WERI-Rb-1 (cell line): ENCODE measurements at regions not wholly inside any gene's neighbourhood (a gene's known extent, or its start where the extent isn't known, plus 50 kb on each side); places are given as distances from the start of the nearest gene placed in this dataset.

Source experiments
- DNase-seq: peaks from one replicate; pipeline ENCODE4 v3.0.0-alpha.2; 2020
- H3K27ac ChIP-seq: fragments of 250-450 bp; sonication (Bioruptor Pico); 2 replicates; pipeline ENCODE4 v1.5.1; 2020; ENCODE audit warnings: mild to moderate bottlenecking, moderate library complexity
- H3K27me3 ChIP-seq: fragments of 250-450 bp; sonication (Bioruptor Pico); 2 replicates; pipeline ENCODE4 v1.5.1; 2021; ENCODE audit warnings: mild to moderate bottlenecking, low read depth, moderate library complexity; ENCODE audit not compliant: insufficient read depth, severe bottlenecking
- H3K36me3 ChIP-seq: fragments of 250-450 bp; sonication (Bioruptor Pico); 2 replicates; pipeline ENCODE4 v1.5.1; 2020; ENCODE audit warnings: mild to moderate bottlenecking, moderate library complexity
- H3K4me3 ChIP-seq: 2 replicates; pipeline ENCODE4 v1.5.1; 2011; ENCODE audit warnings: low read depth, mild to moderate bottlenecking, control low read depth, low read length
- H3K9me3 ChIP-seq: fragments of 250-450 bp; sonication (Bioruptor Pico); 2 replicates; pipeline ENCODE4 v1.5.1; 2021; ENCODE audit warnings: mild to moderate bottlenecking, moderate library complexity; ENCODE audit not compliant: severe bottlenecking
- TF ChIP-seq, protein P1 (sequence below): IDR thresholded peaks from 2 replicates; pipeline ENCODE4 v1.5.1; 2011; ENCODE audit warnings: low read depth, mild to moderate bottlenecking, control low read depth, inconsistent platforms, low read length

DNA sequence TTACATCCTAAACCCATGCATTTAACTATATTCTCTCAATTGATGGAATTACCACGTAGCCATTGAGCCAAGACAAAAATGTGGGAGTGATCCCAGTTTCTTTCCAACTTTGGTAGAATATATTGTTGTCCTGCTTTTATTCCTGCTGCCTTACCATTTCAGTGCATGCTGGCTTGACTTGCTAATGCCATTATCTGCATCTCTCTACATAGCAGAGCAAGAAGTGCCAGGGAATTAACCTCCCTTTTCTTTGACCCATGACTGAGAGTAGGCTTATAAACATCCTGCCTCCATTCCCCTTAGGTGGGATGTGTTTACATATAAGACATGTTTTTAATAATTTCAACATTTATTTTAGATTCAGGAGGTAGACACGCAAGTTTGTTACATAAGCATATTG is 1153.4 kb downstream of the IGSF11 start:
- Histone ChIP-seq H3K27me3 (peaks cover 27% of the 10 kb centered on the region), H3K9me3 (no peaks in the 10 kb centered on the region), H3K36me3 (no peaks in the 10 kb centered on the region), H3K4me3 (no peak overlapping the region), H3K27ac (no peak overlapping the region)
- TF ChIP-seq, protein P1, sequence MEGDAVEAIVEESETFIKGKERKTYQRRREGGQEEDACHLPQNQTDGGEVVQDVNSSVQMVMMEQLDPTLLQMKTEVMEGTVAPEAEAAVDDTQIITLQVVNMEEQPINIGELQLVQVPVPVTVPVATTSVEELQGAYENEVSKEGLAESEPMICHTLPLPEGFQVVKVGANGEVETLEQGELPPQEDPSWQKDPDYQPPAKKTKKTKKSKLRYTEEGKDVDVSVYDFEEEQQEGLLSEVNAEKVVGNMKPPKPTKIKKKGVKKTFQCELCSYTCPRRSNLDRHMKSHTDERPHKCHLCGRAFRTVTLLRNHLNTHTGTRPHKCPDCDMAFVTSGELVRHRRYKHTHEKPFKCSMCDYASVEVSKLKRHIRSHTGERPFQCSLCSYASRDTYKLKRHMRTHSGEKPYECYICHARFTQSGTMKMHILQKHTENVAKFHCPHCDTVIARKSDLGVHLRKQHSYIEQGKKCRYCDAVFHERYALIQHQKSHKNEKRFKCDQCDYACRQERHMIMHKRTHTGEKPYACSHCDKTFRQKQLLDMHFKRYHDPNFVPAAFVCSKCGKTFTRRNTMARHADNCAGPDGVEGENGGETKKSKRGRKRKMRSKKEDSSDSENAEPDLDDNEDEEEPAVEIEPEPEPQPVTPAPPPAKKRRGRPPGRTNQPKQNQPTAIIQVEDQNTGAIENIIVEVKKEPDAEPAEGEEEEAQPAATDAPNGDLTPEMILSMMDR, result no peak
- DNase-seq, result no peak

DNA sequence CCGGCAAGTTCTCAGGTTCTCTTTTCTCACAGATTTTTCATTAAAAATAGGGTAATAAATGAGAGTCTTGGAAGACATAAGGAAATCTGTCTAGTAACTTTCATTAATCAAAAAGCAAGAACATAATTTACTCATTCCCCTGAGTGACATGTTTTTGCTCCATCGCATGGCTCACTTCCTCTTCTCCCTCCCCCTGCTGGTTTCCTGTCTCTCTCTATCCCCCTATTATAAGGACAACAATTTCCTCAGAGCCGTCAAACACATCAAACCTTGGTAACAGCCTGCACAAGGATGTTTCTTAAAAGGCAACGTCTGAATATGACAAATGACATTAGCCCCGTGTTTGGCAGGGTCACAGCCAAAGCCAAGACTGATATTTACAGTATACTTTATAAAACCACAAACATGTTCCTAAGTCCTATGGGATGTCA is 1149.6 kb downstream of the IGSF11 start:
- no peak for DNase-seq
- TF ChIP-seq, protein P1, result no peak

DNA sequence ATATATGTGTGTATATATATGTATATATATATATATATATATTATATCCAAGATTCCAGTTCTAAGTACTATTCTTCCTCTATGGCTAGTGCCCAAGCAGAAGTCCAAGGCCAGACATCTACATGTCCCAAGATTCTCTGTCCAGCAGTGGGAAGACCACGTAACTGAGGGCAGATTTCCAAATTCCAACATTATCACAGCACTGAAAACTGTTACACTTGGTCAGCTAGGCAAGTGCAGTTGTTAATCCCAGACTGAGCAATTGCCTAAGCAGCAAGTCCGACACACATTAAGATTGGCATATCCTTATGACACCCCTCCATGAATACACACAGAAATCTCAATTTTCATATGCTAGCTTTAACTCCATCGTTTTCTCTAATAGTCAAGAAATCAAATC is 1148.5 kb downstream of the IGSF11 start:
- H3K36me3 ChIP-seq, result no peaks in the 10 kb centered on the region
- H3K27ac ChIP-seq, result no peak overlapping the region
- H3K9me3 ChIP-seq, result no peaks in the 10 kb centered on the region
- H3K27me3 ChIP-seq, result peaks cover 33% of the 10 kb centered on the region
- TF ChIP-seq, protein P1, result no peak
- no peak for DNase-seq
- H3K4me3 ChIP-seq, result no peak overlapping the region

More for the DNA sequence above, 1149.6 kb downstream of the IGSF11 start:
- peaks cover 29% of the 10 kb centered on the region for H3K27me3 ChIP-seq
- H3K36me3 ChIP-seq, result no peaks in the 10 kb centered on the region
- no peak overlapping the region for H3K4me3 ChIP-seq
- H3K9me3 ChIP-seq, result no peaks in the 10 kb centered on the region
- no peak overlapping the region for H3K27ac ChIP-seq

DNA sequence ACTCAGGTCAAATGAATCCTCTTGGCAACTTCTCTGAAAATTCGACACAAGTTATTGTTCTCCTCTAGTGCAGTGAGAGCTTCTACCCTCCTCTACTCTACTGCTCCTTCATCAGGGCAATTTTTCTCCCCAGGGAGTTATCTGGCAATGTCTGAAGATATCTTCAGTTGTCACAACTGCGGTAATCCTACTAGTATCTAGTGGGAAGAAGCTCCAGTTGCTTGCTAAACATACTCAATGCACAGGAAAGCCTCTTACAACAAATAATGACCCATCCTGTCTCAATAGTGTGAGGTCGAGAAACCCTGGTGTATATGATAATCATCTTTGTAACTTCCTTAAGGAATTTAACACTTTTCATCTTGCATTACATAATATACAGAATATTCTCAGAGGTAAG is 1147.6 kb downstream of the IGSF11 start:
- Histone ChIP-seq H3K27me3 (peaks cover 37% of the 10 kb centered on the region), H3K4me3 (no peak overlapping the region), H3K9me3 (no peaks in the 10 kb centered on the region), H3K36me3 (no peaks in the 10 kb centered on the region), H3K27ac (no peak overlapping the region)
- DNase-seq, result no peak
- TF ChIP-seq, protein P1, result no peak

DNA sequence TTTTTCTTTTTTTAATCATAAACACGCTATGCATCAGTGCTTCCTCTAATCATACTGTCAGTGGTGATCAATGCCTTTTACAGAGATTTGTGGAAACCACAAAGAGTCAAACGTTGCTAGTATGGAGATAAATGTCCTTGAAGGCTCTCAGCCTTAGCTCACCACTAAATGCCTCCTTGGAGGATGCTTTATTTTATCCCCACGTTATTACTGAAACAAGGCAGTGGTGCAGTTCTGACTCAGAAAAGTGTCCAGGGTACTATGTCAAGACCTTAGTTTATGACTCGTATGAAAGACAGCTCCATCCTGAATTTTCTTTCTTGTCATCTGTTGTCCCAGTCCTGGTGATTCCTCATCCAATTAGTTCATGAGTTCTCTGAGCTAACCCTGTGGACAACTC is 1146.7 kb downstream of the IGSF11 start:
- Histone ChIP-seq H3K27ac (no peak overlapping the region), H3K9me3 (no peaks in the 10 kb centered on the region), H3K4me3 (no peak overlapping the region), H3K27me3 (peaks cover 43% of the 10 kb centered on the region), H3K36me3 (no peaks in the 10 kb centered on the region)
- TF ChIP-seq, protein P1, result no peak
- no peak for DNase-seq

DNA sequence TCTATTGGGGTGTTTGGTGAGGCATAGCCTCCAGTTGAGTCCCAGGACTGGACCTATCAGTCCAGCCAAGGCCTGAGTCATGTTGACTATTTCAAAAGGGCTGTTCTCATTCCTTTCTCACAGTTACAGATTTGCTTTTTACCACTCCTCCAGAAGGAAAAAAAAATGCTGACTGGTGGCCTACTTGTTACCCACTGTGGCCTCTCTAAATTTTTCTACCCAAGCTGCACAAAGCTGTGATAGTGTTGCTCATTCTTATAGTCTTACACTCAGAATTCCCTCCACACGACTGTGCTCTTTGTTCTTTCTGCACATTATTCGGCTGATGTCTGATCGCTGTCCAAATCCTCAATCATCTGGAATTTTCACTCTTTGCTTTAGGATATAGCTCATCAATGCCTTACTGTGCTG is 1142.2 kb downstream of the IGSF11 start:
- DNase-seq, result no peak
- Histone ChIP-seq H3K9me3 (no peaks in the 10 kb centered on the region), H3K4me3 (no peak overlapping the region), H3K36me3 (no peaks in the 10 kb centered on the region), H3K27me3 (peaks cover 34% of the 10 kb centered on the region), H3K27ac (no peak overlapping the region)
- TF ChIP-seq, protein P1, result no peak
